GM23338 (cell line): ENCODE measurements at regions not wholly inside any gene's neighbourhood (a gene's known extent, or its start where the extent isn't known, plus 50 kb on each side); places are given as distances from the start of the nearest gene placed in this dataset.

Source experiments
- POLR2AphosphoS5 ChIP-seq: IDR thresholded peaks from 2 replicates; pipeline ENCODE4 v1.6.1; 2016; ENCODE audit warnings: antibody characterized with exemption, low read depth
- TF ChIP-seq, protein P1 (sequence below), 2 experiments: fragments of 200-600 bp in 1 of 2; sonication (generic) in 1 of 2; conservative IDR thresholded peaks; 2 replicates each; pipeline versions ENCODE4 v1.5.1 to v1.6.1; 2016 to 2017; ENCODE audit warnings: antibody characterized with exemption in 2 of 2, low read depth in 2 of 2, mild to moderate bottlenecking in 2 of 2, moderate library complexity in 1 of 2

- TF ChIP-seq, protein P1, sequence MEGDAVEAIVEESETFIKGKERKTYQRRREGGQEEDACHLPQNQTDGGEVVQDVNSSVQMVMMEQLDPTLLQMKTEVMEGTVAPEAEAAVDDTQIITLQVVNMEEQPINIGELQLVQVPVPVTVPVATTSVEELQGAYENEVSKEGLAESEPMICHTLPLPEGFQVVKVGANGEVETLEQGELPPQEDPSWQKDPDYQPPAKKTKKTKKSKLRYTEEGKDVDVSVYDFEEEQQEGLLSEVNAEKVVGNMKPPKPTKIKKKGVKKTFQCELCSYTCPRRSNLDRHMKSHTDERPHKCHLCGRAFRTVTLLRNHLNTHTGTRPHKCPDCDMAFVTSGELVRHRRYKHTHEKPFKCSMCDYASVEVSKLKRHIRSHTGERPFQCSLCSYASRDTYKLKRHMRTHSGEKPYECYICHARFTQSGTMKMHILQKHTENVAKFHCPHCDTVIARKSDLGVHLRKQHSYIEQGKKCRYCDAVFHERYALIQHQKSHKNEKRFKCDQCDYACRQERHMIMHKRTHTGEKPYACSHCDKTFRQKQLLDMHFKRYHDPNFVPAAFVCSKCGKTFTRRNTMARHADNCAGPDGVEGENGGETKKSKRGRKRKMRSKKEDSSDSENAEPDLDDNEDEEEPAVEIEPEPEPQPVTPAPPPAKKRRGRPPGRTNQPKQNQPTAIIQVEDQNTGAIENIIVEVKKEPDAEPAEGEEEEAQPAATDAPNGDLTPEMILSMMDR (conservative IDR thresholded peaks at IDR 0.05; ENCODE audit: low read depth in 2 of 2) = no peak
- TF ChIP-seq POLR2AphosphoS5 = no peak
These were observed 82.0 kb upstream of the SLC38A4 start for GRCh38 chr12:46907791-46908190.
